ENCODE measurements at regions not wholly inside any gene's neighbourhood (a gene's known extent, or its start where the extent isn't known, plus 50 kb on each side); places are given as distances from the start of the nearest gene placed in this dataset.

DNA sequence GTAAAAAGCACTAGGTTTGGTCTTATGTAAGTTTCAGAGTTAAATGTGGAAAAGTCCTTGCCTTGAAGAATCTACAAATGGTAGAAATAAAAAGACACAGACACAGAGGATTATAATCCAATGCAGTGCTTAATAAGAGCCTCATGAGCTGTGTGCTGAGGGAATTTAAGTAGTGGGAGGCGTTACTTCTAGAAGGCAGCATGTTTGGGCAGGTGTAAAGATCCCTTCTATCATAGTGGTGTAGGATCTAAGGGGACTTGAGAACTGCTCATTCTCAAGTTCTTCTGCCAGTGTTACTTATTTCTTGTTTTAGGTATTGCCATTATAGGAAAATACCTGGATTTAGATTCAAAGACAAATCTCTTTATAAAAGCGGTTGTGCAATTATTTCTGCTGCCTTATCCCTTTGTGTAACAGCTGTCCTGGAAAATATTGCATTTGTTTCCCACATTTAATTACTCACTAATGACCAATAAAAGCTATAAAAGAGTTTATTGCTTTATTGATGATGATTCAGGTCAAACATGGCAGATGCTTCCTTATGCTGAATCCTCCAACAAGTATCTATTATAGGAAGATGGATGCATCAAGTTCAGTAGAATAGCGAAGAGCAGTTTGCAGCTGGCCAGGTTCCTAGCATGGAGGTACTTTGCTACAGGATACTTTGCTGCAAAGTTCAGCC, 132.5 kb upstream of the IVNS1ABP start:
- no peaks in the 10 kb centered on the region for H3K4me1 ChIP-seq (ENCODE audit: insufficient read depth, low read length)
- no peaks in the 10 kb centered on the region for H3K27me3 ChIP-seq (ENCODE audit: insufficient read depth, low read length)
- H3K9me3 ChIP-seq (ENCODE audit: low read depth, low read length), result no peaks in the 10 kb centered on the region
- no peak overlapping the region for H3K4me3 ChIP-seq (ENCODE audit: low read length)

GRCh38 chr1:185448591-185449186, 131.6 kb upstream of the IVNS1ABP start:
- Histone ChIP-seq H3K9me3 (ENCODE audit: low read depth, low read length) (no peaks in the 10 kb centered on the region), H3K4me3 (ENCODE audit: low read length) (no peak overlapping the region), H3K4me1 (ENCODE audit: insufficient read depth, low read length) (no peaks in the 10 kb centered on the region)

GRCh38 chr1:185446131-185446530, 129.1 kb upstream of the IVNS1ABP start:
- Histone ChIP-seq H3K4me1 (ENCODE audit: insufficient read depth, low read length) (no peaks in the 10 kb centered on the region), H3K9me3 (ENCODE audit: low read depth, low read length) (no peaks in the 10 kb centered on the region), H3K27me3 (ENCODE audit: insufficient read depth, low read length) (no peaks in the 10 kb centered on the region), H3K4me3 (ENCODE audit: low read length) (no peak overlapping the region)

More at GRCh38 chr1:185448591-185449186, 131.6 kb upstream of the IVNS1ABP start:
- no peaks in the 10 kb centered on the region for H3K27me3 ChIP-seq (ENCODE audit: insufficient read depth, low read length)

DNA sequence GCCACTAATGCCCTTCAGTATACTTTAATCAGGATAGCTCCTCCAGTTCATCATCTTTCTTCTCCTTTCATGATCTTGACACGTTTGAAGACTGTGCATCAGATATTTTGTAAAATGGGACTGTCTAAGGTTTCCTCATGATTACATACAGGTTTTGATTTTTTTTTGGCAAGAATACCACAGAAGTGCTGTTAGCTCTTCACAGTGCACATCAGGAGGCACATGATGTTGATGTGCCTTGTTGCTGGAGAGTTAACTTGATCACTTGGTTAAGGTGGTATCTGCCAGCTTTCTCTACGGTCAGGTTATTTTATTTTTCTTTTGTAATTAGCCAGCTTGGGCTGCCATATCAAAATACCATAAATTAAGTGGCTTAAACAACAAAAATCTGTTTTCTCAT, 128.6 kb upstream of the IVNS1ABP start:
- Histone ChIP-seq H3K27me3 (ENCODE audit: insufficient read depth, low read length) (no peaks in the 10 kb centered on the region), H3K4me3 (ENCODE audit: low read length) (no peak overlapping the region), H3K9me3 (ENCODE audit: low read depth, low read length) (no peaks in the 10 kb centered on the region), H3K4me1 (ENCODE audit: insufficient read depth, low read length) (no peaks in the 10 kb centered on the region)

DNA sequence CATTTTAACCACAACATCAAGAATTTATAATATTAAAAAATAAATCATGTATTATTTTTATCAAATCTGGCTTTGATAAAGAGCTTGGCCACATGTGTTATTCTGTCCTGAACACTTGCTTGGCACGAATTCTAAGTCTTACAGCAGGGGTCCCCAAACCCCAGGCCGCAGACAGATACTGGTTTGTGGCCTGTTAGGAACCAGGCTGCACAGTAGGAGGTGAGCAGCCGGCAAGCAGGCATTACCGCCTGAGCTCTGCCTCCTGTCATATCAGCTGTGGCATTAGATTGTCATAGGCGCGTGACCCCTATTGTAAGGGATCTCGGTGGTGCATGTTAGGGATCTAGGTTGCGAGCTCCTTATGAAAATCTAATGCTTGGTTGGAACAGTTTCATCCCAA, 127.6 kb upstream of the IVNS1ABP start:
- peaks cover 2% of the 10 kb centered on the region for H3K4me1 ChIP-seq (ENCODE audit: insufficient read depth, low read length)
- no peak overlapping the region for H3K4me3 ChIP-seq (ENCODE audit: low read length)
- no peaks in the 10 kb centered on the region for H3K9me3 ChIP-seq (ENCODE audit: low read depth, low read length)
- no peaks in the 10 kb centered on the region for H3K27me3 ChIP-seq (ENCODE audit: insufficient read depth, low read length)

DNA sequence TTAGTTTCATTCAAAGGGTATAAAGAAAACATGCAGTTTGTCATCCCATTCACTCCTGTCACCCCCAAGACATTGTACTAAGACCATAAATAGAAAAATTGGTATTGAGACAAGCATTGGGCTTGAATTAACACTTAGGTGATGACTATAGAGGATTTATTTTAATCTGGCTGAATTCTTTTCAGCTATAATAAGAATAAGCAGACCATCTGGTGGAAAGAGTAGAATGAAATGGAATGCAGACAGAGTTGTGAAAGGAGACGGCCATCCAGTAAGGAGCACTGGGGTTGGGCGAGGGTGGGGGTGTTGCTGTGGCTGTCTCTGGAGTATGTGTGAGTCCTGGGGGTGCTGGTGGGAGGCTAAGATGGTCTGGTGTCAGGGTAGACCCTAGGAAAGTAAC, 125.0 kb upstream of the IVNS1ABP start:
- H3K27me3 ChIP-seq (ENCODE audit: insufficient read depth, low read length), result no peaks in the 10 kb centered on the region
- no peak overlapping the region for H3K4me3 ChIP-seq (ENCODE audit: low read length)
- peaks cover 12% of the 10 kb centered on the region for H3K4me1 ChIP-seq (ENCODE audit: insufficient read depth, low read length)
- no peaks in the 10 kb centered on the region for H3K9me3 ChIP-seq (ENCODE audit: low read depth, low read length)

- Histone ChIP-seq H3K27me3 (ENCODE audit: insufficient read depth, low read length) (no peaks in the 10 kb centered on the region), H3K4me1 (ENCODE audit: insufficient read depth, low read length) (peaks cover 12% of the 10 kb centered on the region), H3K9me3 (ENCODE audit: low read depth, low read length) (no peaks in the 10 kb centered on the region), H3K4me3 (ENCODE audit: low read length) (no peak overlapping the region)
These were observed 124.6 kb upstream of the IVNS1ABP start for GRCh38 chr1:185441605-185442004.

DNA sequence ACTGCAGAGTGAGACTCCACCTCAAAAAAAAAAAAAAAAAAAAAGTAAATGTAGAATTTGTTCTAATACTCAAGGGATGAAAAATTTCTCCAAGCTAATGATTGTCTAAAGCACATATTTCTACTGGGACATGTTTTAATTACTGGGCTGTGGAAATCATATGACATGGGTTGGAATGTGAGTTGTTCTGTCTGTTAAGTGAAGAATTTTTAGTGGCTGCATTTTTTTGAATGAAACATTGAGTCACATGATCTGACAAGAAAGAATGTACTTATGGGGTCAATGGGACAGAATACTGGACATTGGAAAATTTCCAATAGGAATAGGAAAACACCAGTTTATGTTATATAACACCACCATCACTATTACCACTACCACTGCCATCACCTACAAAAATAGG, 123.8 kb upstream of the IVNS1ABP start:
- no peaks in the 10 kb centered on the region for H3K27me3 ChIP-seq (ENCODE audit: insufficient read depth, low read length)
- no peak overlapping the region for H3K4me3 ChIP-seq (ENCODE audit: low read length)
- H3K4me1 ChIP-seq (ENCODE audit: insufficient read depth, low read length), result peaks cover 12% of the 10 kb centered on the region
- no peaks in the 10 kb centered on the region for H3K9me3 ChIP-seq (ENCODE audit: low read depth, low read length)

DNA sequence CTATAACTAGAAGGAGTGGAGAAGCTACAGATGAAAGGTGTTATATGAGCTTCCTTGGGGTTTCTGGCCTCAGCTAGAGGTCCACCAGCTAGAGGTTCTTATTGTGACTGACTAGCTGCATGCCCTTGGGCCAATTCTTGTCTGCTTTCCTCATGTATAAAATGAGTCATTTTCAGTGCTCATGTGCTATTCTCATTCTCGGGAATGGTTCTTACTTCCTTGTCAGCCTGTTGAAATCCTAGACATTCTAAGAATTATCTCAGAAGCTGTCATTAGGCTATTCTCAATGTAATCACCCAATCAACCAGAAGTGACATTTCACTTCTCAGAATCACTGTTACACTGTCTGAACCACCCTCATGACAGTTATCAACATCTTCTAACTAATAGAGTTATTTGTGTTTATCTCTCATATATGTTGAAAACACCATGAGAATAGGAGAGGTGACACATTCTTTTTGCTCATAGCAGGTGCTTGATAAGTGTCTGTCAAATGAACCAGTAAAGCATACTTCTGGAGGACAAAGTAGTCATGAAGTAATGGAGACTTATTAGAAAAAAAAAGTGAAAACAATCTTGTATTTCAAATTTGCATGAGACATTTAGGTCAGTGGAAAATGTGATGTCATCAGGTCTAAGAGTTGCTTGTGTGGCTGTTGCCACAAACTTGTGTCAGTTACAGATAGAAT, 122.8 kb upstream of the IVNS1ABP start:
- peaks cover 12% of the 10 kb centered on the region for H3K4me1 ChIP-seq (ENCODE audit: insufficient read depth, low read length)
- no peaks in the 10 kb centered on the region for H3K27me3 ChIP-seq (ENCODE audit: insufficient read depth, low read length)
- H3K4me3 ChIP-seq (ENCODE audit: low read length), result no peak overlapping the region

GRCh38 chr1:185438936-185439335, 121.9 kb upstream of the IVNS1ABP start:
- H3K4me1 ChIP-seq (ENCODE audit: insufficient read depth, low read length), result peaks cover 12% of the 10 kb centered on the region
- no peaks in the 10 kb centered on the region for H3K9me3 ChIP-seq (ENCODE audit: low read depth, low read length)
- H3K4me3 ChIP-seq (ENCODE audit: low read length), result no peak overlapping the region
- no peaks in the 10 kb centered on the region for H3K27me3 ChIP-seq (ENCODE audit: insufficient read depth, low read length)

More for the DNA sequence above, 122.8 kb upstream of the IVNS1ABP start:
- no peaks in the 10 kb centered on the region for H3K9me3 ChIP-seq (ENCODE audit: low read depth, low read length)

DNA sequence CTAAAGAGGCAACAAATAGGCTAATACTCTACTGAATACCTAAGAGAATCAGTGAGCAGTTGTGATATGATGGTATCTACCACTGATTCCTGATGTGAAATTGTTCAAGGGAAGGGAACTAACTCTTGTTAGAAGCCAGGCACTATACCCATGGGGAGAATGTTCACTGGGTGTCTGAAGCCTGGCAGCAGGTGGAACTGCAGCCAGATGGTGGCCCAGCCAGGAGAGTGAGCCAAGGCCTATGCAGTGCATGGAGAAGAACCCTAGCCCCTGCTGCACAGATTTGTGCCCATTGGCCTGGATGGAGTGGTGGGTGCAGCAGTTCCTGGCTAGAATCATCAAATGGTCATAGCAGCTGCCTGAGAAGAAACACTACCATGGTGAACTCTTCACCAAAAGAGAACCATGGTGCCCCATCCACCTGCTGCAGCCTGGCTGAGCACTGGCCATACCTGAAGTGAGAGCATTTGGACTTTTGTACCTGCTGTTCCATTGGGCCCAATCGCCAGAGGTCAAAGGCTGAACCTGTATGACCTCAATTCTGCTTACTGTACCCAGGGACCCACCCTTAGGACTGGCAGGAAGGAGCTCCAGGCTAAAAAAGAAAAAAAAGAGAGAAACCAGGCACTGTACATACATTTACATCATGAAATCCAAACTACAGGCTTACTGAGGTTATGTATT, 118.8 kb upstream of the IVNS1ABP start:
- H3K4me3 ChIP-seq (ENCODE audit: low read length), result no peak overlapping the region
- H3K27me3 ChIP-seq (ENCODE audit: insufficient read depth, low read length), result no peaks in the 10 kb centered on the region
- H3K4me1 ChIP-seq (ENCODE audit: insufficient read depth, low read length), result peaks cover 12% of the 10 kb centered on the region
- H3K9me3 ChIP-seq (ENCODE audit: low read depth, low read length), result no peaks in the 10 kb centered on the region

DNA sequence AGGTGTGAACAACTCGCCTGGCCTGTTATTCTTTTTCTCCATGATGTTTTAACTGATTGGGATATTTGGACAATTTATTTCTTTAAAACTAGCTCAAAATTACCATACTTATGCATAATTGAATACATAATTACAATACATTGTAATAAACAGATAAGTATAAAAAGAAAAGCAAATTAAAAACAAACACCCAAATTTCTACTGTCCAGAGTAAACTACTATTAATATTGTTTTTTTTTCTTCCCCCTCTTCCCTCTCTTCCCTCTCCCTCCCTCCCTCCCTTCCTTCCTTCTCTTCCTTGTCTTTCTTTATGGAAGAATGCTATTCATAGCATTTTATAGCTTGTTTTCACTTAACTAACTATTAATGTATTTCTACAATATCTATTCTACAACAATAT, 117.7 kb upstream of the IVNS1ABP start:
- peaks cover 11% of the 10 kb centered on the region for H3K4me1 ChIP-seq (ENCODE audit: insufficient read depth, low read length)
- H3K9me3 ChIP-seq (ENCODE audit: low read depth, low read length), result no peaks in the 10 kb centered on the region
- no peaks in the 10 kb centered on the region for H3K27me3 ChIP-seq (ENCODE audit: insufficient read depth, low read length)
- H3K4me3 ChIP-seq (ENCODE audit: low read length), result no peak overlapping the region

DNA sequence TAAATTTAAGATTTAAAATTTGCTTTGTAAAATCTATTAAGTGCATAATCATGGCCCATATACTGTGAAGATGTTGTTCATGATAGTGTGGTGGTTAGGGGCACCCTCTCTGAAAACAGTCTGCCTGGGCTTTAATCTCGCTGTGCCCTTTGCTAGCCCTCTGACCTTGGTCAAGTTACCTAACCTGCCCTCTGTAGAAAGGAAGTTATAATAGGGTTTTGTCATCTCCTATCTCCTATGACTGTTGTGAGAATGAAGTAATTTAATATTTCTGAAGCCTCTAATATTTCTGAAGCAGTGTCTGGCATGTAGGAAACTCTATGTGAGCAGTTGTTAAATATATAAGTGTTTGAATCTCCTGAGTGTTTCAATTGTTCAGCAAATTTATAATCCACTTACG, 116.6 kb upstream of the IVNS1ABP start:
- peaks cover under 1% of the 10 kb centered on the region for H3K4me1 ChIP-seq (ENCODE audit: insufficient read depth, low read length)
- no peaks in the 10 kb centered on the region for H3K9me3 ChIP-seq (ENCODE audit: low read depth, low read length)
- H3K4me3 ChIP-seq (ENCODE audit: low read length), result no peak overlapping the region
- H3K27me3 ChIP-seq (ENCODE audit: insufficient read depth, low read length), result no peaks in the 10 kb centered on the region

DNA sequence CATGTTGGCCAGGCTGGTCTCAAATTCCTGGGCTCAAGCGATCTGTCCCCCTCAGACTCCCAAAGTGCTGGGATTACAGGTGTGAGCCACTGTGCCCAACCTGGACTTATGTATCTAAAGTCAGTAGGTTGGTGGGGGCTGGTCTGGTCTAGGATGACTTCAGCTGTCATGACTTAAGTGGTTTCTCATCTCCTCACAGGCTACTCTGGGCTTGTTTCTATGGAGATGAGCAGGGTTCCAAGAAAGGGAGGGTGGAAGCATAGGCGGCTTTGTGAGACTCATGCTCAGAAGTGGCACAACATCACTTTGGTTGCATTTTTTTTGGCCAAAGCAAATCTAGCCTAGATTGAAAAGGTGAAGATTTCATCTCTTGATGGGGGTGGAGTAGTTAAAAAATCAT, 115.9 kb upstream of the IVNS1ABP start:
- H3K4me1 ChIP-seq (ENCODE audit: insufficient read depth, low read length), result no peaks in the 10 kb centered on the region
- H3K4me3 ChIP-seq (ENCODE audit: low read length), result no peak overlapping the region
- H3K27me3 ChIP-seq (ENCODE audit: insufficient read depth, low read length), result no peaks in the 10 kb centered on the region
- no peaks in the 10 kb centered on the region for H3K9me3 ChIP-seq (ENCODE audit: low read depth, low read length)

DNA sequence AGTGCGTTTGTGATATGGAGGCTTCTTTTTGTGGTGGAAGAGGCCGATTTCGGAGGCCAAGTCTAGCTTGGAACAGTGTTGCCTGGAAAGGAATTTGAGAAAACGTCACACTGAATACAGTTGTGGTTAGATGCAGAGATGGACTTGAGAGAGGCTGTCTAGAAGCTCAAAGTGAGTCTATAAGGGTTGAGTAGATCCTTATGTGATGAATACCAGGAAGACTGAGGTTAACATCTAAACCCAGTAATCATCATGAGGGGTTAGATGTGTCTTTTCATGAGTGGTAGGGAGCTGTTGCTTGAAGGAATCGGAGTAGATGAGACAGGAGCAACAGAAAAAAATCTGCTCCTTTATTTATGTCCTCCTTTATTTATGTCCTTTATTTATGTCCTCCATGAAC, 114.6 kb upstream of the IVNS1ABP start:
- Histone ChIP-seq H3K4me3 (ENCODE audit: low read length) (no peak overlapping the region), H3K27me3 (ENCODE audit: insufficient read depth, low read length) (no peaks in the 10 kb centered on the region), H3K4me1 (ENCODE audit: insufficient read depth, low read length) (peaks cover 3% of the 10 kb centered on the region), H3K9me3 (ENCODE audit: low read depth, low read length) (no peaks in the 10 kb centered on the region)

Measured in mononuclear cell (primary cell).